ENCODE measurements at regions not wholly inside any gene's neighbourhood (a gene's known extent, or its start where the extent isn't known, plus 50 kb on each side); places are given as distances from the start of the nearest gene placed in this dataset.

DNA sequence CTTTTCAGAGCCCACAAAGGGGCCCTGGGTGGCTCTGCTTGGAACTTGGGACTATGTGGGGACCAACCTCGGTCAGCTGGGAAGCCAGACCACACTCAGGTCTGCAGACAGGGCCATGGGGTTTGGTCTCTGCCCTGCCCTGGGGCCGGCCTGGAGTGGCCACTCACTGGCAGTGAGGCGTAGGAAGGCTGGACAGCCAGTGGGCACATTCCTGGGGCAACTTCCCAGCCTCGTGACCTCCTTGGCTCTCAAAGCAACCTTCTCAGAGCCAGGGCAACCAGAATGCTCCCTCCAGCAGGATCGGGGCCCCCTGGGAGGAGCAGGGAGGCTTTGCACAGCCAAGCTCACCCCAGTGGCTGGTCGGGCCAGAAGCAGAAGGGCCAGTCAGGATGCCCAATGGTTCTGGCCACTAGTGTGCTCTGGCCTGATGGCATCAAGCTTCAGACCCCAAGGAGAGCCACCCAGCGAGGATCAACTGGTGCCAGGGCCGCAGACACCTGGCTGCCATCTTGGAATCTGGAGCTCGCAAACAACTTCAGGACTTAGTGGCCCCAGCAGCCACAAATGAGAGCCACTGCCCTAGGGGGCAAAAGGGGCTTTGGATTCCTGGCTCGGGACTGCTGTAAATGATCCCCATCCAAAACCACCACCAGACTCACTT lies 87.1 kb downstream of the MYEOV start:
- no peak for DNase-seq

DNA sequence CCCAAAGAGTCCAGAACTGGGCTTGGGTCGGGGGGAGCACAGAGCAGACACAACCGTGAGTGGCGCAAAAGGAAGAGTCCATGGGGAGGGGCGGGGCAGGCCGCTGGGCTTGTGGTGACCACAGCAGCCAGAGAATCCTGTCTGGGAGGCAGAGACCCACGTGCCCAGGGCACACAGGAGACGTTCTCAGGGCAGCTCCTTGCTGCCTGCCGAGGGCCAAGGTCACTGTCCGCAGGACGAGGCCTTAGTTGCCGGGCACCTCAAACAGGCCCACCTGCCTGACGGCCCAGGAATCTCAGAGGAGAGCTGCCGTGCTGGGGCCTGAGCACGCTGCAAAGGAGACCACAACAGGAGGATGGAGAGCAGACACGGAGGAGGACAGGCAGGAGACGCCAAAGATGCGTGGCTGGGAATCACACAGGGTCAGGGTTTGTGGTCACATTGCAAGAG lies 87.8 kb downstream of the MYEOV start:
- no peak for DNase-seq

DNA sequence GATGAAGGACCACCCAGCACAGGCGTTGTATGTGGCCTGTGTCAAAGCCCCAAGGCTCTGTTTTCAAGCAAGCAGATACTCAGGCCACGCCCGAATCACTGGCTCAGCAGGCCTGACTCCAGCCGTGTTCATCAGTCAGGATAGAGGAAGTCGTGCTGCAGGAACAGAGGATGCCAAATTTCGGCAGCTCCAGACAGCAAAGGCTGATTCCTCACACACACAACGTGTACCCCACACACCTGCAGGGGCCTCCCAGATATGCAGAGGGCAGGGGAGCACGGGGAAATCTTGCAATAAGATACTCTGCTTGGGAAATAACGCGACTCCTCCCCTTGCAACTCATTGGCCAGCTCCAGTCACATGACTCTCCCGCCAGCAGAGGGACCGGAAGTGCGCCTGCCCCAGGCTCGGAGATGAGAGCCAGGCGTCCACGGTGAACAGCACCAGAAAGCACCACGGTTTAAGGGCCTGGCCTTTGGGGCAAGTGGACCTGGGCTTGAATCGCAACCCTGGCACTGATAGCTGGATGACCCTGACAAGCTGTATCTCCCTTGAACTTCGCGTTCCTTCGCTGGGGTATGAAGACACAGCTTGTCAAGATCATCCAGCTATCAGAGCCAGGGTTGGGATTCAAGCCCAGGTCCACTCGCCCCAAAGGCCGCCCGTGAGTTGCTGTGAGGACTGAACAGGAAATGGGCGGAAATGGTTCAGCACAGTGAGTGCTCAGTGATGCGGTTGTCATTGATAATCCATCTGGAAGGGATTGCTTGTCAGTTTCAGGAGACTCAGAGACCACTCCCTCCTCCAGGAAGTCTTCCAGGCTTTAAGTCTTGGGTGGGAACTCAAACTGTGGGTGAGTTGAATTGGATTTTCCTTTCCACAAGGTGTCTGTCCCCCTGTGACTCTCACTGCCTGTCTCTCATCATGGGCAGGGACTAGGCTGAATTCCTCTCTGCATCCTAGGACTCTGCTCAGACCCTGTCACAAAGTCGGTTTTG lies 88.5 kb downstream of the MYEOV start:
- no peak for DNase-seq

DNA sequence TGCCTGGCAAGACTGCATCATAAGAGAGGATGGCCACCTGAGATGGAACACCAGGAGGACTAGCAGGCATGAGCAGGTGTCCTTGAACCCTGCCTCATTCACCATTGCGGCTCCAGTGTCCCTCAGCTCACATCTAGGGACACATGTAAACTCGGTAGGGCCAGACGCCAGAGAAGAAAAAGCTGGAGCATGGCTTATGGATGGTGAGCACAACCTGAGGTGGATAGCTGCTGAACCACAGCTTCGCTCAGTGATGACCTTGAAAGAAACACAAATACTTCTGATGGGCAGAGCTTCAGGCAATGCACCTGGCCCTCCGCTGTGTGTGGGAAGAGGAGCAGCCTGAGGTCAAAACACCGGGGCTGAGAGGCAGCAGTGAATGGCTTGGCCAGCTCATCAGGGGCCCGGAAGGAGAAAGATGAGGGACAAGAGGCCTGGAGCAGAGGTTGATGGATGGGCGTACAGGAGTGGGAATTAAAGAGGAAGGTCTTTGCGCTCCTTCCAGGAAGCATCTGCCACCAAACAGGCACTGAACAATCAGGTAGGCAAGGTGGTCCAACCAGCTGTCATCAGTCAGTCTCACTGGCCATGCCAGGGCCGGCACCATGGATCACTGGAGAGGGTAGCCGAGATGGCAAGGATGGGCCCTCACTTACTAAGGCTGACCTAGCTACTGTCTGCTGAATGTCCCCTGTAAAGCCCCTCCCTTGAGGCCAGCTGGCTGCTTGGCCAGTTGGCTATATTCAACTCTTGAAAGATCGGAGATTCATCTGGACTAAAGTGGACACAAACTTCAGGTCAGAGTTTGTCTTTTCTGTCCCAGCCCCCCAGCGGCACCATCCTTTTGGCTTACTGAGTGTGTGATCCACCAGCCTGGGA lies 89.7 kb downstream of the MYEOV start:
- no peak for DNase-seq

DNA sequence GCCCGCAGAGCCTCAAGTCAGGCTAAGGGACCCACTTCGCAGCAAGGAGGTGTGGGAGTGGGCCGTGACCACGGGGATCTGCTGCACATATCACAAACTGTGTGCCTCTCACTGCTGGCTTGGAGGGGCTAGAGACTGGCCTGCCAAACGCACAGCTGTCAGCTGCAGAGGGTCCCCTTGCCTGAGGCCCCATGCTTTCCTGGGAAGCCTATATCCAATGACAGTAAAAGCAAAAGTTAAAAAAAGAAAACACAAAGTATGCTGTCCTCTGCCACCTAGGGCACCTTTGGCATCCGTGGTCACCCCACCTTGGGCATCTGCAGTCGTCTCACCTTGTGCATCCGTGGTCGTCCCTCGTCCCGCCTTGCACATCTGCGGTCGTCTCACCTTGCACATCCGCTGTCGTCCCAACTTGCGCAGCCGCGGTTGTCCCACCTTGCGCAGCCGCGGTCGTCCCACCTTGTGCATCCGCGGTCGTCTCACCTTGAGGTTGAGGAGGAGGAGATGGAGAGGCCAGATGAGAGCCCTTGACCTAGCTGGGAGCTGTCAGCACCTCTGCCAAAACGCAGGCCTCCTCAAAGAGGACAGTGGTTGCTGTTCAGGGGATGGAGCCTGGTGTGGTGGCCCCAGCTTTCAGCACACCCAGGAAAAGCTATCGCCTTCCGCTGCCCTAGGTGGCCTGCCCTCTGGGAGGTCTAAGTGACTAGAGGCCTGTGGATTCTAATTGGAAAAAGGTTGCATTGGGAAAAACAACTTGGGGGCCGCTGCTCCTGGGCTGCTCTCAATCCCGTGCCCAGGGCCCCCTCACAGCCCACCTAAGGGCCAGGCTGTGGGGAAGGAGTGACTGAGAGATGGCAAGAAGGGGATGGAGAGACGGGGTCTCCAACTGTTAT lies 90.5 kb downstream of the MYEOV start:
- DNase-seq = no peak

DNA sequence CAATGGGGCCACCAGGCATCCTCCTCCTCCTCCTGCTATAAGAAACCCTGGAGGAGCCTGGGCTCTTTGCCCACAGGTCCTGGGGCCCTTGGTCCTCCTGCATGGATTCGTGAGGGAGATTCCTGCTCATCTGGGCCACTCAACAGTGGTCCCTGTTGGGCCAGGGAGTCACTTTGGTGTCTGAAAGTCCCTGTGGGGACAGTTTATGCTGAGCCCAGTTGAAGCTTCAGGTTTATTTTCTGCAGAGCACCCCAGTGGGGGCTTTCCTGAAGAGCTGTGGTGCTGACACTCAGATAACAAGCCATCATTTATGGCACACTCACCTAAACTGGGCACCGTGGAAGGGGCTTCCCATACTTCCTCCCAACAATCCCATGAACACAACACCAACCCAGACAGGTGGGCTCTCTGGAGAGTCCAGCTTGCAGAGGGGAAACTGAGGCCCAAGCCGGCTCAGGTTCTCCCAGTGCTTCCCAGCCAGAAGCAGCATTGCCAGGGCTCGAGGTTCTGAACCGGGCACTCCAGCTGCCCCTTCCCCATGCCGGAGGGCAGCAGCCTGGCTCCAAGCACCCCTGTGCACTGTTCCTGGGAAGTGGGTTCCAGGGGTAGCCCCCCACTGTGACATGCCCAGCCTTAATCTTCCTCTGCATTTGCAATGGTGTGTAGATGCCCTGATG lies 91.3 kb downstream of the MYEOV start:
- no peak for DNase-seq

DNA sequence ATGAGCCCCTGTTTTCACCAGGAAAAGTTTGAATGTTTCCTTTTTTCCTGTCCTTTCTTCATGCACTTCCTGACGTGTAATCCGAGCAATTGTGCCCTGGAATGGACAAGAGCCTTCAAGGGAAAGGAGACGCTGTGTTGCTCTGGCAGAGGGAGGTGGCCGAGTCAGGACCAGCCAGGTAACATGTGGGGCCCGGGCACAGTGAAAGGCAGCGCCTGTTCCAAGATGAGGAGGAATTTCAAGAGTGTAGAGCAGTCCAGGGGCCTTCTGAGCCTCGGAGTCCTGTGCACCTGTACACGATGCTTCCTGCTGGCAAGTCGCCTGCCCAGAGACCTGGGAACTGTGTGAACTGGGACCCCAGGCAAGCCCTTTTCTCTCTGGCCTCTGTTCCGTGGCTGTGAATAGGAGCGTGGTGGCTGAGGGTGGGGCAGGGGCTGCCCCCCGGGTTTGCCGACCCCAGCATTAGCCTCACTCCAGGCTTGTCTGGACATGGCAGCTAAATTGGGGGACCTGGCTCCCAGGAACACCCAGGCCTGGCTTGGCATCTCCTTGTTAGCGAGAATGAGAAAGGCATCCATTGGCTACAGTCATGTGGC lies 92.0 kb downstream of the MYEOV start:
- no peak for DNase-seq

DNA sequence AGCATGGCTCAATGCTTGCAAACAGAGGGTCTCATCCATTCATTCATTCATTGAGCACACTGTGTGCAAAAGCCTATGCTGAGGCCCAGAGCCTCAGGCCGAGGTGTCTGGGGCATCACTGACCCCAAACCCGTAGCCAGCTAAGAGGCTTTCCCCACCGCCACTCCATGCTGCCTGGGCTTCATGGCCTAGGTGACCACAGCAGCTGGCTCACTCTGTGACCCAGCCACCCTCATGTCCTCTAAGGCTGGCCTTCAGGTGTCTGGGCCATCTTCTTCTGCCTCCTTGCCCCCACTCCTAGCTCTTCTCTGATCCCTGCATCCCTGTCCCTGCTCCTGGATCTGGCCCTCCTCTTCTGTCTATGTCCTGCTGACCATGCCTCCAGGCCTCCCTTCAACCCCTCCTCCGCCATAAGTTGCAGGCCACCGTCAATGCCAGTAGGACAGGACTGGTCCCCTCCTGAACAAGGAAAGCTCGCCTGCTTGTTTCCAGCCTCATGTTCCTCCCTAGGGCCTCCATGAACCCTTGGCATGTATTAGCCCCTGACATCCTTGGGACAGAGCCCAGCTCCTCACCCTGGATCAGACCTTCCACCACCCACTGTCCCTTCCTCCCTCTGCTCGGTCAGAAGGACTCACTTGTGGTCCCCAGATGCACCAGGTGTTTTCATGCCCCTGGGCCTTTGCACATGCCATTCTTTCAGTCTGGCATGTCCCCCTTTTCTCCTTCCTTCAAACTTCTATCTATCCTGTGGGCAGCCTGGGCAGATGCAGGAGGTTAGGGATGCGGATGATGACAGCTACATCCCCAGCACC lies 92.8 kb downstream of the MYEOV start:
- DNase-seq = no peak

DNA sequence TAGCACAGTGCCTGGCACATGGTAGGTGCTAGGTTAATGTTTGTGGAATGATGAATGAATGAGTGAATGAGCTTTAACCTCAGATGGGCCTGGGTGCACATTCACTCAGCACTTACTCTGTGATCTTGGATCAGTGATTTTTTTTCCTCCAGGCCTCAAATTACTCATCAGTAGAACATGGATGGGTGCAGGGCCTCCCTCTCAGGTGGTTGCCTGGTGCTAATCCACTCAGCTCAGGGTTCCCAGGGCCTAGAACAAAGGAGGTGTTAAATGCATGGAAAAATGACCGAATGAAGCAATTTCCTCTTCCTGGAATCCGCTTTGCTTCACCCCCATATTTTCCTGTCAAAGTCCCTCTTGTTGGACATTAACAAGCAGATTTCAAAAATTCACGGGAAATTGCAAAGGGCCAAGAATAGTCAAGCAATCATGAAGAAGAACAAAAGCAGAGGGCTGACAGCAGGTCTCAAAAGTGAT lies 93.5 kb downstream of the MYEOV start:
- no peak for DNase-seq

DNA sequence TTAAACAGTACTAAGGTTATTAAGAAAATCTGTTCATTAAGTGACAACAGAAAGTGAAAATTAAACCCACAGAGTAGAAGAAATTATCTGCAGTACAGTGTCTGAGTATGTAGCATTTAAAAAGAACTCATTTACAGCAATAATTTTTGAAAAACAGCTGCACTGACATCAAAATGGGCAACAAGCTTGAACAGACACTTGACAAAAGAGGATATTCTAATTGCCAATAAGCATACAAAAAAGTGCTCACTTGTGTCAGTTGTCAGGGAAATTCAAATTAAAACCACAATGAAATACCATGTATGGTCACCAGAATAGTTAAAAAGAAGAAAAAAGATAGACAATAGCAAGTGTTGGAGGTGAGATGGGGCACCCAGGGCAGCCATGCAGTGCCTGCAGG lies 93.3 kb upstream of the LINC01488 start:
- no peak for DNase-seq

DNA sequence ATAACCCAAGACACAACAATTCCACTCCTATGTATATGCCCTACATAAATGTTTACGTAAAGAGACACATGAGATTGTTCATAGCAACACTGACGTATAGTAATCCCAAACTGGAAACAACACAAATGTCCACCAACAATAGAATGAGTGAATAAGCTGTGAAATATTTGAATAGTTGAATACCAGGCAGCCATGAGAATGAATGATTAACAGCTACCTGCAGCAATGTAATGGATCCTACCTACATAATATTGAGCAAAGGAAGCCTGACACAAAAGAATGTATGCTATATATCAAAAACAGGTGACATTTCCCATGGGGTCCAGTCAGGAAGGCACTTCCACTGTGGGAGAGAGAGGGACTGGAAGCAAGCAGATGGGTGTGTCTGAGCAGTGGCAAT lies 92.8 kb upstream of the LINC01488 start:
- DNase-seq = no peak

DNA sequence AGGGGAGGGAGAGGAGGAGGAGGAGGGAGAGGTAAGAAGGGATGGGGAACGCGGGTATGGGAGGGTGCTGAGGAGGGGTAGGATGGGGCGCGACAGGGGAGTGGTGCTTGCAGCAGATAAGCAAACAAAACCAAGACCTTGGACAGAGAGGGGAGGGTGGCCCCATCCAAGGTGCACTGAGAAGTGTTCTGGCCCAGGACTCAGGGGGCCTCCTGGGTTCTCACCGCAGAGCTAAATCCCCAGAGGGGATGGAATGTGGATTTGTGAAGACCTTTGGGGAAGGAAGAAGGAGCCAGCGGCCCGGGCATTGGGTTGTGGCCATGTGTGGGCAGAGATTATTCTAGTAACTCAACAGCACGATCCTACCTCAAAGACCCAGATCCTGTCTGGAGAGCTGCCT lies 90.9 kb upstream of the LINC01488 start:
- no peak for DNase-seq

DNA sequence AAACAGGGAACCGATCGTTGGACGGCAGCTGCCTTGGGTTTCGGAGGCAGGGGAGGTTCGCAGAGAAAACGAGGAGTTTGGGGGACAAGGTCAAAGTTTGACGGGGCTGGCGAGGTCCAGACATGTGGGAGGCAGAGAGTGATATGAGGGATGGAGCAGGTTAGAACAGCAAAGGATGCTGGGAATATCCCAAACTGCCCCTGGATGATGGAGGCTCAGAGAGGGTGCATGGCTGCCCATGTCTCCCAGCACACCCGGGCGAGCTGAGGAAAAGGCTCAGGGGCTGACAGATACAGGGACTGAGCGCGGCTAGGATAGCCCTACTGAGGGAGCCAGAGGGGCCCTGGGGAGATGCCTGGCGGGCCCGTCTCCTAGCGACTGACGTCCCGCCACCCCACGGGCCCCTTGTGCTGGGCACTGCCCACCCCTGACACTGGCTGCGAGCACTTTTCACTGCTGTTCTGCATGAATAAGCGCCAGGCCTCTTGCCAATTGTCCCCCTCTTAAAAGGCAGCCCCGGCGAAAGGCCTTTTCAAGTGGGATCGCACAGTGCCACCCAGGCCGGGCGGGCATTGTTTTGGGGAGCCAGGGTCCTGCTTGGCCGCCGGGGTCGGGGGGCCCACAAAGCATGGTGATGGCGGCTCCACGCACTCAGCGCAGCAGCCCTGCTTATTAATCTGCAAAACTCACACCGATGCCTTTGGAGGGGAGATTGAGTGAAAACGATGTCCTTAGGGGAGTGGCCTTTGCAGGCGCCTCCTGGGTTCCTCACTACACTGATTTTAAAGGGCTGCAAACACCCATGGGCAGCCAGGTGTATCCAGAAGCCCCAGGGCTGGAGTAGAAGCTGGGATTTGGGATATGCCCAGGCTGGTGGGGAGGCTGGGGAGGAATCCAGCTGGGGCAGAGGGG lies 90.0 kb upstream of the LINC01488 start:
- peak; percentile 14 for DNase-seq

DNA sequence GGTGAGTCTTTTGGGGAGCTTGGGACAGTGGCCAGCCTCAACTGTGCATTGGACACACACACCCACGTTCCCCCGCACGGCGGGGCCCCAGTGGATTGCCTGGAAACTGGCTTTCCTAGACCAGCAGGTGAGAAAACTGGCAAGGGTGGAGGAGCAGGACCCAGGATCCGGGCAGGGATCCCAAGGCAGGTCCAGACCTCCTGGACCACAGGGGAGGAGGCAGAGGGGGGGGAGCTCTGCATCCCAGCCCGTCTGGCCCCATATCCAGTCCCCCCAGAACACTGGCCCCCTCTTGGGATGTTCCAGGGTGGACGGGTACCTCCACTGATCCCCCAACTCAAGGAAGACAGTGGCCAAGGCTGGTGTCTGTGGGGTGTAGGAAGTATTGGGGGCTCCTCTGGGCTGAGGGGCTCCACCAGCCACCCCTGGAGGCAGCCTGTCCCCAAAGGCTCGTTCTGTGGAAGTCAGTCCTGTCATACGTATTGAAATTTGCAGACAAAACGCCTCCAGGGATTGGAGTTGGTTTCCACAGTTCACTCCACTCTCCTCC lies 89.3 kb upstream of the LINC01488 start:
- no peak for DNase-seq

DNA sequence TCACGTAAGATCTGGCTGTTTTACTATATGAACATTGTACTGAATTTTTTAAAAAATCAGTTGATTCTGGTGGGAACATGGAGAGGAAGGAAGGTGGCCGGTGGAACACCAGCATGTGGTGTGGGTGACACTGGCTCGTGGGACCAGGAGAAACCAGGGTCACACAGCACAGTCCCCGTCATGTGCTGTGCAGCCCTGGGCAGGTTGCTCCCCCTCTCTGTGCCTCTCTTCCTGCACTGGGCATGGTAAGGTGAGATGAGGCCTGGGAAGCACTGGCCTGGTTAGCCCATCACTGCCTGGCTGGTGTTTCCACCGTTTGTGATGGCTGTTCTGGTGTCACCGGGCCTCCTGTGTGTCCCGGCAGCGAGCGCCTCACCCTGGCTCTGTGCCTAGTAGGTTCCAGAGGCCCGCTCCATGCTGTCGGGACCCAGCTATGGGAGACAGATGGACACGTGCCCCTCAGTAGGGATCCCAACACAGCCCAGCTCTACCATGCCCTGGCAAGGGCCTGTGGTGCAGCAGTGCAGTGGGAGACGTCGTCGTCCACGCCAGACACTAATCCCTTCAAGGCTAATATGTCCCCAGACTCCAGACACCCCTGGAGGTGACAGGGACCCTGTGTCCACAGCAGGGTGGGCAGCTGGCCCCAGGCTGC lies 88.2 kb upstream of the LINC01488 start:
- no peak for DNase-seq

DNA sequence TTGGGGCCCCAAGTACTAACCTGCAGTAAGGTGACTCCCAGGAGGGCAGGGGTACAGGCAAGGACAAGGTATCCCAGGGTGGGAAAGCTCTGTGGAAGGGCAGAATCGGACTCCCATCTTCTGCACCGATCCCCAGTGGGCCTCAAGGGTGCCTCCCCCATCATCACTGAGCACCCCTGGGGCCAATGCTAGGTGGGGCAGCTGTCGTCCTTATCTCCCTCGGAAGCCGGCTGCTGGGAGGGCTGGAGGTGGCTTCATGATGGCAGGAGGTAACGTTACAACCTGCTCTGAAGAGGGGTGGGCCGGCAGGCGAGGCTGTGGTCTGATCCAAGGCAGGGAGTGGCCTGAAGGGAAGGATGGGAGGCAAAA lies 87.6 kb upstream of the LINC01488 start:
- DNase-seq = no peak

DNA sequence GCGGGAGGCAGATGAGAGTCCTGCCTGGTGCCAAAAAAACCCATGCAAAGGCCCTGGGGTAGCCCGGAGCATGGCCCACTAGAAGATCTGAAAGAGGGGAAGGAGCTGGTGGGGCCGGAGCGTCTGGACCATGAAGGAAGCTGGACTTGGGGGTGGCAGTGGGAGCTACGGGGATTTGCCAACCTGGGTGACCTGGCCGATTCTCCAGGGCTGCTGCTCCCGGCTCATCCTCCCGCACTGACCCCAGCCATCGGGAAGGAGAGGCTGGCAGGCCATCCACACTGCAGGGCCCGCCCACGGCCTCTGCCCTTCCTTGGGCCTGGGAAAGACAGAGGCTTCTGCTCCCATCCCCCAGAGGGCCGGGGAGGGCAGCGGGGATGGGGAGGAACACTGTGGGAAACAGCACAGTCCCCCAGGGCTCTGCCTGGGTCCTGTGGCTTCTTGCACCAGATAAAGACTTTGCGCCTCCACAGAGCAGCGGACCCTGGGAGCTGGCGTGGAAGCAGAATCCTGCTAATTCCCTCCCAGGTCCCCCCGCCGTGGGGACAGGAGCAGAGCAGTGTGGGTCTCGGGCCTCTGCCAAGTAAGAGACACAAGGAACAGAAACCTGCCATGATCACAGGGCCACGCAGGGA lies 87.1 kb upstream of the LINC01488 start:
- no peak for DNase-seq

DNA sequence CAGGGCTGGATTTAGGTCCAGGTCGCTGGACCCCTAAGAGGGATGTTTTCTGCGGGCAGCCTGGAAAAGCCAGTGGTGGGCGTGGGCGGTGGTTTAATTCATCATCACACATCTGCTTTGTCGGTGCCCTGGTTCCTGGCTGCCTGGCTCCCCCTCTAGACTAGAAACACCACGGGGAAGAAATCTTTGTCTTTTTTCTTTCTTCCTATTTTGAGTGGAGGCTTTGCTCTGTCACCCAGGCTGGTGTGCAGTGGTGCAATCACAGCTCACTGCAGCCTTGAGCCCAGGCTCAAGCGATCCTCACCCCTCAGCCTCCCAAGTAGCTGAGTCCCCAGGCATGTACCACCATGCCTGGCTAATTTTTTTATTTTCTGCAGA lies 86.6 kb upstream of the LINC01488 start:
- DNase-seq = no peak

Data from NCI-H1105 treated with DMSO at 0.1 percent for 48 hours (cell line).